DMS53 (cell line): ENCODE measurements at regions not wholly inside any gene's neighbourhood (a gene's known extent, or its start where the extent isn't known, plus 50 kb on each side); places are given as distances from the start of the nearest gene placed in this dataset.
"Not testable (repeated sequence)": the region's sequence is repeated elsewhere in the genome, so short reads cannot be mapped to it uniquely, and the experiment has no call there.

ENCODE experiments used
- DNase-seq: peaks from one replicate; lab custom pipeline; 2025; lab: John Stamatoyannopoulos, UW

- DNase-seq: not testable (repeated sequence)
Measured at GRCh38 chr15:88965097-88965496, 51.9 kb upstream of the MFGE8 start.

- DNase-seq: no peak
Measured at GRCh38 chr15:88970232-88970631, 57.1 kb upstream of the MFGE8 start.

- no peak for DNase-seq
Measured at GRCh38 chr15:88974392-88974791, 61.2 kb upstream of the MFGE8 start.

GRCh38 chr15:88975891-88976290 lies 62.7 kb upstream of the MFGE8 start:
- DNase-seq: no peak

GRCh38 chr15:88976656-88977055 lies 63.5 kb upstream of the MFGE8 start:
- no peak for DNase-seq

- DNase-seq: no peak
Measured at GRCh38 chr15:88979674-88980073, 66.5 kb upstream of the MFGE8 start.

- no peak for DNase-seq
Measured at GRCh38 chr15:88980498-88980897, 67.3 kb upstream of the MFGE8 start.

GRCh38 chr15:88981244-88982215 lies 68.4 kb upstream of the MFGE8 start:
- DNase-seq: no peak

GRCh38 chr15:88982304-88982945 lies 69.2 kb upstream of the MFGE8 start:
- no peak for DNase-seq

- DNase-seq: no peak
Measured at GRCh38 chr15:88982946-88983342, 69.8 kb upstream of the MFGE8 start.

GRCh38 chr15:88983861-88984429 lies 70.8 kb upstream of the MFGE8 start:
- DNase-seq: no peak

- DNase-seq: no peak
Measured at GRCh38 chr15:88985547-88986393, 72.6 kb upstream of the MFGE8 start.

GRCh38 chr15:88986949-88987590 lies 73.9 kb upstream of the MFGE8 start:
- no peak for DNase-seq

GRCh38 chr15:88987591-88987933 lies 74.4 kb upstream of the MFGE8 start:
- no peak for DNase-seq

GRCh38 chr15:88987934-88988671 lies 74.9 kb upstream of the MFGE8 start:
- DNase-seq: no peak

- DNase-seq: no peak
Measured at GRCh38 chr15:88989578-88989977, 76.4 kb upstream of the MFGE8 start.

- DNase-seq: no peak
Measured at GRCh38 chr15:88990185-88990679, 77.1 kb upstream of the MFGE8 start.

- DNase-seq: no peak
Measured at GRCh38 chr15:88992216-88992615, 79.0 kb upstream of the MFGE8 start.

- no peak for DNase-seq
Measured at GRCh38 chr15:88992912-88993376, 79.8 kb upstream of the MFGE8 start.

GRCh38 chr15:88993662-88994061 lies 80.5 kb upstream of the MFGE8 start:
- no peak for DNase-seq

- DNase-seq: no peak
Measured at GRCh38 chr15:88994286-88994685, 81.1 kb upstream of the MFGE8 start.
